DOHH2 (cell line): ENCODE measurements at regions not wholly inside any gene's neighbourhood (a gene's known extent, or its start where the extent isn't known, plus 50 kb on each side); places are given as distances from the start of the nearest gene placed in this dataset.

Source experiments
- H3F3A ChIP-seq: fragments of 200-600 bp; sonication (generic), shearing (Covaris generic); 2 replicates; pipeline ENCODE4 v1.6.0; 2016; ENCODE audit warnings: antibody characterized with exemption, mild to moderate bottlenecking; ENCODE audit not compliant: control insufficient read depth, insufficient read depth
- H3K27ac ChIP-seq: fragments of 200-600 bp; sonication (generic); 2 replicates; pipeline ENCODE4 v1.5.1; 2014; ENCODE audit warnings: low read depth, mild to moderate bottlenecking, low read length, moderate library complexity
- H3K27me3 ChIP-seq: fragments of 200-600 bp; sonication (generic); 2 replicates; pipeline ENCODE4 v1.6.1; 2014; ENCODE audit warnings: mild to moderate bottlenecking, low read length, mixed read lengths; ENCODE audit not compliant: control insufficient read depth
- H3K36me3 ChIP-seq: fragments of 200-600 bp; sonication (generic); 2 replicates; pipeline ENCODE4 v1.6.1; 2014; ENCODE audit warnings: mild to moderate bottlenecking, low read length, moderate library complexity, mixed read lengths; ENCODE audit not compliant: control insufficient read depth
- H3K4me1 ChIP-seq: fragments of 200-600 bp; sonication (generic); 2 replicates; pipeline ENCODE4 v1.6.1; 2014; ENCODE audit warnings: mild to moderate bottlenecking, low read length, mixed read lengths; ENCODE audit not compliant: control insufficient read depth
- H3K4me2 ChIP-seq: fragments of 200-600 bp; sonication (generic); 2 replicates; pipeline ENCODE4 v1.6.0; 2014; ENCODE audit warnings: mild to moderate bottlenecking, low read length, moderate library complexity
- H3K4me3 ChIP-seq: fragments of 200-600 bp; sonication (generic); 2 replicates; pipeline ENCODE4 v1.5.1; 2014; ENCODE audit warnings: mild to moderate bottlenecking, low read length, mixed read lengths
- H3K79me2 ChIP-seq: fragments of 200-600 bp; sonication (generic); 2 replicates; pipeline ENCODE4 v1.6.1; 2014; ENCODE audit warnings: mild to moderate bottlenecking, low read length, mixed read lengths; ENCODE audit not compliant: control insufficient read depth
- H3K9me2 ChIP-seq: fragments of 200-600 bp; sonication (generic); replicated peaks from 2 replicates; pipeline ENCODE4 v1.6.1; 2014; ENCODE audit warnings: mild to moderate bottlenecking, low read length, mixed read lengths; ENCODE audit not compliant: control insufficient read depth
- H3K9me3 ChIP-seq: fragments of 200-600 bp; sonication (generic); 2 replicates; pipeline ENCODE4 v1.6.1; 2014; ENCODE audit warnings: antibody characterized with exemption, low read length, mixed read lengths; ENCODE audit not compliant: control insufficient read depth, insufficient read depth
- H4K20me1 ChIP-seq: fragments of 200-600 bp; sonication (generic); 2 replicates; pipeline ENCODE4 v1.6.0; 2014; ENCODE audit warnings: low read depth, mild to moderate bottlenecking, antibody characterized with exemption, low read length, moderate library complexity; ENCODE audit not compliant: control insufficient read depth, insufficient read depth
- EZH2phosphoT487 ChIP-seq: fragments of 200-600 bp; sonication (generic); IDR thresholded peaks from 2 replicates; pipeline ENCODE4 v1.6.1; 2017; ENCODE audit warnings: borderline replicate concordance, mild to moderate bottlenecking, antibody characterized with exemption, low read length, moderate library complexity, mixed read lengths
- TF ChIP-seq, protein P1 (sequence below): fragments of 200-600 bp; sonication (generic); IDR thresholded peaks from one replicate; pipeline ENCODE4 v1.5.1; 2014; ENCODE audit warnings: antibody characterized with exemption, mild to moderate bottlenecking, low read depth, low read length; ENCODE audit not compliant: poor library complexity, severe bottlenecking

GRCh38 chr9:11275158-11275695, 662.4 kb upstream of the PTPRD start:
- no peaks in the 10 kb centered on the region for H3K36me3 ChIP-seq
- TF ChIP-seq, protein P1, sequence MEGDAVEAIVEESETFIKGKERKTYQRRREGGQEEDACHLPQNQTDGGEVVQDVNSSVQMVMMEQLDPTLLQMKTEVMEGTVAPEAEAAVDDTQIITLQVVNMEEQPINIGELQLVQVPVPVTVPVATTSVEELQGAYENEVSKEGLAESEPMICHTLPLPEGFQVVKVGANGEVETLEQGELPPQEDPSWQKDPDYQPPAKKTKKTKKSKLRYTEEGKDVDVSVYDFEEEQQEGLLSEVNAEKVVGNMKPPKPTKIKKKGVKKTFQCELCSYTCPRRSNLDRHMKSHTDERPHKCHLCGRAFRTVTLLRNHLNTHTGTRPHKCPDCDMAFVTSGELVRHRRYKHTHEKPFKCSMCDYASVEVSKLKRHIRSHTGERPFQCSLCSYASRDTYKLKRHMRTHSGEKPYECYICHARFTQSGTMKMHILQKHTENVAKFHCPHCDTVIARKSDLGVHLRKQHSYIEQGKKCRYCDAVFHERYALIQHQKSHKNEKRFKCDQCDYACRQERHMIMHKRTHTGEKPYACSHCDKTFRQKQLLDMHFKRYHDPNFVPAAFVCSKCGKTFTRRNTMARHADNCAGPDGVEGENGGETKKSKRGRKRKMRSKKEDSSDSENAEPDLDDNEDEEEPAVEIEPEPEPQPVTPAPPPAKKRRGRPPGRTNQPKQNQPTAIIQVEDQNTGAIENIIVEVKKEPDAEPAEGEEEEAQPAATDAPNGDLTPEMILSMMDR: no peak
- H3K4me1 ChIP-seq: no peaks in the 10 kb centered on the region
- H4K20me1 ChIP-seq: no peaks in the 10 kb centered on the region
- H3K4me3 ChIP-seq: no peak overlapping the region
- H3K27me3 ChIP-seq: no peaks in the 10 kb centered on the region
- H3K79me2 ChIP-seq: no peaks in the 10 kb centered on the region
- no peak overlapping the region for H3K27ac ChIP-seq
- H3F3A ChIP-seq: no peaks in the 10 kb centered on the region
- no peak overlapping the region for H3K4me2 ChIP-seq
- no peaks in the 10 kb centered on the region for H3K9me2 ChIP-seq
- H3K9me3 ChIP-seq: no peaks in the 10 kb centered on the region

GRCh38 chr9:11312966-11313365, 700.2 kb upstream of the PTPRD start:
- TF ChIP-seq EZH2phosphoT487: no peak
- TF ChIP-seq, protein P1: no peak
- no peak overlapping the region for H3K27ac ChIP-seq
- no peaks in the 10 kb centered on the region for H3K27me3 ChIP-seq
- no peaks in the 10 kb centered on the region for H3F3A ChIP-seq
- no peaks in the 10 kb centered on the region for H3K9me2 ChIP-seq
- no peak overlapping the region for H3K4me3 ChIP-seq
- H3K36me3 ChIP-seq: no peaks in the 10 kb centered on the region
- H3K9me3 ChIP-seq: no peaks in the 10 kb centered on the region
- H3K79me2 ChIP-seq: no peaks in the 10 kb centered on the region
- no peaks in the 10 kb centered on the region for H3K4me1 ChIP-seq
- no peak overlapping the region for H3K4me2 ChIP-seq
- no peaks in the 10 kb centered on the region for H4K20me1 ChIP-seq

DNA sequence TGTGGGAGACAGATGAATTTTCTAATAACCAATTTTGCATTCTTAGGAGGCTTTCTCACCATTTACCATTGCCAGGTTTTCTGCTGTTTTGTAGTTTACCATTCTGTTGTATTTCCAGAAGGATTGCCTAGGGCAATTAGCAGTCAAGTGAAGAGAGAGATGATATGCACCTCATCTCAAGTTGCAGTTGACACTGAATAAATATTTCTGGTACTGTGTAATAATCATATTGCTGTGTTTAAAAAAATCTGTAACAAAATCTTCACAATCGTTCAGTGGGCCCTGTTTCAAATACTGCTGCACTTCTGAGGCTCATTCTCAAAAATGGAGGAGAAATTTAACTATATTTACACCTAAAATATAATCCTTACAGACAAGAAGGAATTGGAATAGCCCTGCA, 706.1 kb upstream of the PTPRD start:
- H3K79me2 ChIP-seq: no peaks in the 10 kb centered on the region

More for the DNA sequence above, 706.1 kb upstream of the PTPRD start:
- Histone ChIP-seq H3K36me3 (no peaks in the 10 kb centered on the region), H4K20me1 (no peaks in the 10 kb centered on the region), H3K27me3 (no peaks in the 10 kb centered on the region), H3K9me2 (no peaks in the 10 kb centered on the region), H3F3A (no peaks in the 10 kb centered on the region), H3K4me1 (no peaks in the 10 kb centered on the region), H3K4me2 (no peak overlapping the region), H3K27ac (no peak overlapping the region), H3K4me3 (no peak overlapping the region), H3K9me3 (no peaks in the 10 kb centered on the region)
- TF ChIP-seq EZH2phosphoT487: no peak
- TF ChIP-seq, protein P1: no peak
